ENCODE measurements at regions not wholly inside any gene's neighbourhood (a gene's known extent, or its start where the extent isn't known, plus 50 kb on each side); places are given as distances from the start of the nearest gene placed in this dataset.
A peak's percentile ranks its signal among the peaks of the same experiment; 100 is the strongest.

DNA sequence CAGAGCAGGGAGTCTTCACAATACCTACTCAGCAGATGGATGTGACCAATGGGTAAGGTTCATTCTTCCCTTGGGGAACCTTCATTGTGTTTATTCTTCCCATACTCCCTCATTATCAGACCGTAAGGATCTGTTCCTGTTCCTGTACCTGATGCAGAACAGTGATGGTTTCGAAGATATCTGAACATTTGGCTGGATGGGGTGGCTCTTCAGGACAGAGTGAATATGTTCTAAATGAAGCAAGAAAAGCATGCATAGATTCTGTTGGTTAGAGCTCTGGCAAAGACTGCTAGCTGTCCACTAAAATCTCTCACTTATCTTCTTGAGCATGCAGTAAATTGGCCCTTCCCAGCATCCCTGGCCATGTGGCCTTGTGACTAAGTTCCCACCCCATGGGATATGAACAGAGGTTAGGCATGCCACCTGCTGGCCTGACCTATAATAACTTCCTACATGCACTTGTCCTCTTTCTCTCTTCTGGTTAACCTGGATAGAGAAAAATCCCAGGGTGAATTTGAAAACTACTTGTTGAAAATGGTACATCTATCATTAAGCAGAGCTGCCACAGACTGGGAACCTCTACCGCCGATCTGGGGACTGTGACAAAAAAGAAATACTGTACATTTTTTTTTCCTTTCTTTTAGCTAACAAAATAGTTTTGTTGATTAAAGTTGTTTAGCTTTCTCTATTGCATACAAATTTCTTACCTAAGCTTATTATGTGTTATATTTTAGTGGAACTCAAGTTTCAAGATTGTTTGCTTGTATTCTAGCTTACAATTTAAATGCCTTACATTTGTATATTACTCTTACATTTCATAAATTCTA lies 60.0 kb upstream of the BANK1 start:
- peak; percentile 85 for DNase-seq
- Histone ChIP-seq H2BK120ac (ENCODE audit: low read depth, low read length) (no peak overlapping the region), H4K5ac (ENCODE audit: low read length) (no peak overlapping the region), H3K4me3 (ENCODE audit: low read length) (no peak overlapping the region), H3K4ac (ENCODE audit: low read depth, low read length) (no peak overlapping the region), H4K8ac (ENCODE audit: low read depth, low read length) (no peak overlapping the region), H3K27ac (ENCODE audit: low read depth, low read length) (no peak overlapping the region), H3K36me3 (ENCODE audit: control insufficient read depth, insufficient read depth, low read length) (no peaks in the 10 kb centered on the region), H3K4me2 (ENCODE audit: low read length) (no peak overlapping the region), H3K9ac (ENCODE audit: low read length) (no peak overlapping the region), H3K56ac (ENCODE audit: low read length) (no peak overlapping the region), H2BK15ac (replicated peaks; ENCODE audit: low read depth) (no peak overlapping the region), H3K18ac (ENCODE audit: low read length) (no peak overlapping the region), H2AK5ac (ENCODE audit: low read length) (no peak overlapping the region), H3K79me2 (ENCODE audit: control insufficient read depth, insufficient read depth, low read length) (no peaks in the 10 kb centered on the region), H3K27me3 (ENCODE audit: insufficient read depth, low read length, poor library complexity) (no peaks in the 10 kb centered on the region), H3K23ac (ENCODE audit: low read length) (no peak overlapping the region), H3K4me1 (ENCODE audit: control insufficient read depth, low read depth, low read length) (no peaks in the 10 kb centered on the region), H3K79me1 (ENCODE audit: low read length) (no peaks in the 10 kb centered on the region), H2BK5ac (ENCODE audit: low read length) (no peak overlapping the region)
- WGBS (ENCODE audit: extremely low coverage, insufficient coverage, low lambda C conversion rate), result no CpG with 5 or more reads among the region's 4 CpGs

DNA sequence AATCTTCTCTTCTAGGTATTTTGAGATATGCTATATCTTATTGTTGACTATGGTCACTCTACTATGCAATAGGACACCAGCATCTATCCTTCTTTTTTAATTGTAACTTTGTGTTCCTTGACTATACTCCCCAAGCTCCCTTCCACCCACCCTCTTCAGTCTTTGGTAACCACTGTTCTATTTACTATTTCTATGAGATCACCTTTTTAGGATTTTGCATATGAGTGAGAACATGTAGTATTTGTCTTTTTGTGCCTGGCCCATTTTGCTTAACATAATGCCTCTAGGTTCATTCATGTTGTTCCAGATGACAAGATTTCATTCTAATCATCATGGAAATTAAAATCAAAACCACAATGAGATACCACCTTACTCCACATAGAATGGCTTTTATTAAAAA lies 63.3 kb upstream of the BANK1 start:
- Histone ChIP-seq H3K23ac (ENCODE audit: low read length) (no peak overlapping the region), H2BK5ac (ENCODE audit: low read length) (no peak overlapping the region), H2BK120ac (ENCODE audit: low read depth, low read length) (no peak overlapping the region), H3K4me3 (ENCODE audit: low read length) (no peak overlapping the region), H3K18ac (ENCODE audit: low read length) (no peak overlapping the region), H3K56ac (ENCODE audit: low read length) (no peak overlapping the region), H3K36me3 (ENCODE audit: control insufficient read depth, insufficient read depth, low read length) (no peaks in the 10 kb centered on the region), H2BK15ac (replicated peaks; ENCODE audit: low read depth) (no peak overlapping the region), H3K27me3 (ENCODE audit: insufficient read depth, low read length, poor library complexity) (no peaks in the 10 kb centered on the region), H3K9ac (ENCODE audit: low read length) (no peak overlapping the region), H3K4ac (ENCODE audit: low read depth, low read length) (no peak overlapping the region), H4K5ac (ENCODE audit: low read length) (no peak overlapping the region), H4K8ac (ENCODE audit: low read depth, low read length) (no peak overlapping the region), H3K27ac (ENCODE audit: low read depth, low read length) (no peak overlapping the region), H3K79me1 (ENCODE audit: low read length) (no peaks in the 10 kb centered on the region), H3K4me1 (ENCODE audit: control insufficient read depth, low read depth, low read length) (no peaks in the 10 kb centered on the region), H3K79me2 (ENCODE audit: control insufficient read depth, insufficient read depth, low read length) (no peaks in the 10 kb centered on the region), H3K4me2 (ENCODE audit: low read length) (no peak overlapping the region), H2AK5ac (ENCODE audit: low read length) (no peak overlapping the region)
- DNase-seq, result no peak

DNA sequence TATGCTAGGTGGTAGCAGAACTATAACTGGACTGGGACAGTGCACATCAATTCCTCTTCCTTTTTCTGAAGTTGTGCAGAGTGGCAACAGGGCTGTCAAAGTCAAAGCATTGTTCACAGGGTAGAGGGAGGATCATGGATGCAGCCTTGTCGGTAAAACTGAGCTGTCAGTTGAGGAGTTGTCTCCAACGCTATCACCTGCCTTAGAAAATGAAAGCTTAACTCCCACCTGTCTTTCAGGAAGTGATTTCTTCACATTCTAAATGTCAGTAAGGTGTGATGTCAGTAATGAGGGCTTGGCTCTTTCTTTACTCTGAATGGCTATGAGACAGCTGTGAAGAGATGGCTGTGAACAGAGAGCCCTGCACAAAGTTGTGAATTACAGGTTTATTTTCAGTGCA lies 66.4 kb upstream of the BANK1 start:
- Histone ChIP-seq H2BK120ac (ENCODE audit: low read depth, low read length) (no peak overlapping the region), H3K56ac (ENCODE audit: low read length) (no peak overlapping the region), H4K5ac (ENCODE audit: low read length) (no peak overlapping the region), H2AK5ac (ENCODE audit: low read length) (no peak overlapping the region), H3K27me3 (ENCODE audit: insufficient read depth, low read length, poor library complexity) (no peaks in the 10 kb centered on the region), H3K79me1 (ENCODE audit: low read length) (no peaks in the 10 kb centered on the region), H3K9ac (ENCODE audit: low read length) (no peak overlapping the region), H3K79me2 (ENCODE audit: control insufficient read depth, insufficient read depth, low read length) (no peaks in the 10 kb centered on the region), H3K4me1 (ENCODE audit: control insufficient read depth, low read depth, low read length) (no peaks in the 10 kb centered on the region), H3K4me2 (ENCODE audit: low read length) (no peak overlapping the region), H3K23ac (ENCODE audit: low read length) (no peak overlapping the region), H3K4ac (ENCODE audit: low read depth, low read length) (no peak overlapping the region), H3K27ac (ENCODE audit: low read depth, low read length) (no peak overlapping the region), H3K18ac (ENCODE audit: low read length) (no peak overlapping the region), H3K4me3 (ENCODE audit: low read length) (no peak overlapping the region), H2BK5ac (ENCODE audit: low read length) (no peak overlapping the region), H4K8ac (ENCODE audit: low read depth, low read length) (no peak overlapping the region), H2BK15ac (replicated peaks; ENCODE audit: low read depth) (no peak overlapping the region), H3K36me3 (ENCODE audit: control insufficient read depth, insufficient read depth, low read length) (no peaks in the 10 kb centered on the region)
- DNase-seq, result no peak
- no CpG with 5 or more reads among the region's 2 CpGs for WGBS (ENCODE audit: extremely low coverage, insufficient coverage, low lambda C conversion rate)

GRCh38 chr4:101718810-101719209 lies 71.7 kb upstream of the BANK1 start:
- Histone ChIP-seq H3K36me3 (ENCODE audit: control insufficient read depth, insufficient read depth, low read length) (no peaks in the 10 kb centered on the region), H3K27ac (ENCODE audit: low read depth, low read length) (no peak overlapping the region), H3K4me1 (ENCODE audit: control insufficient read depth, low read depth, low read length) (no peaks in the 10 kb centered on the region), H3K4me3 (ENCODE audit: low read length) (no peak overlapping the region), H3K9ac (ENCODE audit: low read length) (no peak overlapping the region), H3K23ac (ENCODE audit: low read length) (no peak overlapping the region), H2BK5ac (ENCODE audit: low read length) (no peak overlapping the region), H3K79me1 (ENCODE audit: low read length) (no peaks in the 10 kb centered on the region), H3K56ac (ENCODE audit: low read length) (no peak overlapping the region), H2BK15ac (replicated peaks; ENCODE audit: low read depth) (no peak overlapping the region), H3K4me2 (ENCODE audit: low read length) (no peak overlapping the region), H3K18ac (ENCODE audit: low read length) (no peak overlapping the region), H4K8ac (ENCODE audit: low read depth, low read length) (no peak overlapping the region), H3K4ac (ENCODE audit: low read depth, low read length) (no peak overlapping the region), H4K5ac (ENCODE audit: low read length) (no peak overlapping the region), H3K27me3 (ENCODE audit: insufficient read depth, low read length, poor library complexity) (no peaks in the 10 kb centered on the region), H3K79me2 (ENCODE audit: control insufficient read depth, insufficient read depth, low read length) (no peaks in the 10 kb centered on the region), H2AK5ac (ENCODE audit: low read length) (no peak overlapping the region), H2BK120ac (ENCODE audit: low read depth, low read length) (no peak overlapping the region)
- no peak for DNase-seq
- WGBS (ENCODE audit: extremely low coverage, insufficient coverage, low lambda C conversion rate), result no CpG with 5 or more reads among the region's 3 CpGs

GRCh38 chr4:101711590-101712260 lies 78.8 kb upstream of the BANK1 start:
- Histone ChIP-seq H3K4ac (ENCODE audit: low read depth, low read length) (no peak overlapping the region), H2BK120ac (ENCODE audit: low read depth, low read length) (no peak overlapping the region), H4K5ac (ENCODE audit: low read length) (no peak overlapping the region), H3K18ac (ENCODE audit: low read length) (no peak overlapping the region), H4K8ac (ENCODE audit: low read depth, low read length) (no peak overlapping the region), H3K4me1 (ENCODE audit: control insufficient read depth, low read depth, low read length) (no peaks in the 10 kb centered on the region), H2BK5ac (ENCODE audit: low read length) (no peak overlapping the region), H3K27ac (ENCODE audit: low read depth, low read length) (no peak overlapping the region), H3K79me1 (ENCODE audit: low read length) (no peaks in the 10 kb centered on the region), H3K36me3 (ENCODE audit: control insufficient read depth, insufficient read depth, low read length) (no peaks in the 10 kb centered on the region), H3K27me3 (ENCODE audit: insufficient read depth, low read length, poor library complexity) (no peaks in the 10 kb centered on the region), H3K79me2 (ENCODE audit: control insufficient read depth, insufficient read depth, low read length) (no peaks in the 10 kb centered on the region), H2BK15ac (replicated peaks; ENCODE audit: low read depth) (no peak overlapping the region), H3K4me3 (ENCODE audit: low read length) (no peak overlapping the region), H3K56ac (ENCODE audit: low read length) (no peak overlapping the region), H3K4me2 (ENCODE audit: low read length) (no peak overlapping the region), H3K9ac (ENCODE audit: low read length) (no peak overlapping the region), H3K23ac (ENCODE audit: low read length) (no peak overlapping the region), H2AK5ac (ENCODE audit: low read length) (no peak overlapping the region)
- no CpG with 5 or more reads among the region's 2 CpGs for WGBS (ENCODE audit: extremely low coverage, insufficient coverage, low lambda C conversion rate)
- no peak for DNase-seq
